GM12878 (cell line): ENCODE measurements at regions not wholly inside any gene's neighbourhood (a gene's known extent, or its start where the extent isn't known, plus 50 kb on each side); places are given as distances from the start of the nearest gene placed in this dataset.

Source experiments
- ATAC-seq: fragments of 200-7000 bp; cut with Tn5 transposase; 3 replicates; pipeline ENCODE4 v1.9.1; 2020; ENCODE audit warnings: mild to moderate bottlenecking, moderate library complexity
- BruUV-seq: library from RNA; stranded (reverse); fragments of 400-500 nt; replicated peaks from 2 replicates; lab custom pipeline; 2021; lab: Mats Ljungman, UMichigan
- CTCF ChIA-PET: fragments of 300-600 bp; sonication (Branson Sonifier 250); formaldehyde crosslinking; extraction: SDS; loops from one replicate; lab custom pipeline; 2021; ENCODE audit warnings: inconsistent platforms; lab: Yijun Ruan, JAX
- POLR2A ChIA-PET: fragments of 350-600 bp; formaldehyde crosslinking; extraction: SDS; loops from one replicate; lab custom pipeline; 2021; ENCODE audit warnings: inconsistent platforms; lab: Charles Lee
- RAD21 ChIA-PET: fragments of 300-600 bp; sonication (Branson Sonifier 250); formaldehyde crosslinking; loops from one replicate; lab custom pipeline; 2023; ENCODE audit warnings: antibody characterized with exemption; ENCODE audit not compliant: unreplicated experiment; lab: Charles Lee
- SMC1A ChIA-PET: fragments of 300-600 bp; sonication (Branson Sonifier 250); formaldehyde crosslinking; loops from one replicate; lab custom pipeline; 2023; ENCODE audit not compliant: unreplicated experiment, uncharacterized antibody; lab: Charles Lee
- DNase-seq: peaks from one replicate; pipeline ENCODE4 v3.0.0-alpha.2; 2011; ENCODE audit warnings: low read depth, low spot score
- FAIRE-seq: peaks from 3 replicates; lab custom pipeline; 2011; peaks lifted over from hg19 to GRCh38; lab: Jason Lieb, UNC
- H2AFZ ChIP-seq: 2 replicates; pipeline ENCODE4 v1.6.0; 2011; ENCODE audit warnings: low read depth, low read length, control low read depth; ENCODE audit not compliant: control insufficient read depth
- H3K27ac ChIP-seq: 2 replicates; pipeline ENCODE4 v1.5.1; 2011; ENCODE audit warnings: control low read depth; ENCODE audit not compliant: control insufficient read depth, insufficient read depth
- H3K27me3 ChIP-seq, 2 experiments: replicated peaks in 1 of 2; 2 replicates each; pipeline versions ENCODE4 v1.6.0 to v1.6.1; 2011; ENCODE audit warnings: low read length in 1 of 2; ENCODE audit not compliant: control insufficient read depth in 2 of 2, insufficient read depth in 2 of 2
- H3K36me3 ChIP-seq, 2 experiments: 2 replicates each; pipeline ENCODE4 v1.5.1; 2011; ENCODE audit warnings: low read length in 1 of 2; ENCODE audit not compliant: control insufficient read depth in 2 of 2, insufficient read depth in 2 of 2
- H3K4me1 ChIP-seq: 2 replicates; pipeline ENCODE4 v1.6.1; 2011; ENCODE audit warnings: mild to moderate bottlenecking, low read length, moderate library complexity, mixed read lengths; ENCODE audit not compliant: control insufficient read depth, insufficient read depth
- H3K4me2 ChIP-seq: 2 replicates; pipeline ENCODE4 v1.6.0; 2011; ENCODE audit warnings: control low read depth; ENCODE audit not compliant: control insufficient read depth, insufficient read depth
- H3K4me3 ChIP-seq: fragments of 200-600 bp; sonication (generic); 2 replicates; pipeline ENCODE4 v1.5.1; 2016
- H3K79me2 ChIP-seq: 2 replicates; pipeline ENCODE4 v1.6.0; 2011; ENCODE audit warnings: low read length; ENCODE audit not compliant: control insufficient read depth, insufficient read depth
- H3K9ac ChIP-seq: 2 replicates; pipeline ENCODE4 v1.8.0; 2011; ENCODE audit warnings: low read length, control low read depth, mixed read lengths; ENCODE audit not compliant: control insufficient read depth, insufficient read depth
- H3K9me3 ChIP-seq: replicated peaks from 3 replicates; pipeline ENCODE4 v1.5.1; 2011; ENCODE audit warnings: mild to moderate bottlenecking, low read length; ENCODE audit not compliant: control insufficient read depth, insufficient read depth
- H4K20me1 ChIP-seq: 2 replicates; pipeline ENCODE4 v1.6.0; 2011; ENCODE audit not compliant: control insufficient read depth, insufficient read depth
- DPF2 ChIP-seq: fragments of 450-650 bp; IDR thresholded peaks from 2 replicates; pipeline ENCODE4 v1.6.1; 2017; ENCODE audit warnings: mild to moderate bottlenecking
- ESRRA ChIP-seq: IDR thresholded peaks from 2 replicates; pipeline ENCODE4 v1.6.1; 2012; ENCODE audit warnings: mild to moderate bottlenecking, low read length, improper control_type of control experiment
- HCFC1 ChIP-seq: fragments of 150-350 bp; IDR thresholded peaks from 2 replicates; pipeline ENCODE4 v1.6.1; 2014; ENCODE audit warnings: low read length
- IRF3 ChIP-seq: fragments of 450-650 bp; IDR thresholded peaks from 2 replicates; pipeline ENCODE4 v1.6.1; 2014; ENCODE audit warnings: mild to moderate bottlenecking
- POLR2AphosphoS2 ChIP-seq: IDR thresholded peaks from 2 replicates; pipeline ENCODE4 v1.6.1; 2011; ENCODE audit warnings: low read depth, mild to moderate bottlenecking, low read length, improper control_type of control experiment, moderate library complexity
- RAD51 ChIP-seq: fragments of 450-650 bp; IDR thresholded peaks from 2 replicates; pipeline ENCODE4 v1.6.1; 2016; ENCODE audit warnings: moderate library complexity, mild to moderate bottlenecking, inconsistent platforms
- SP1 ChIP-seq: IDR thresholded peaks from one replicate; pipeline ENCODE4 v1.6.1; 2011; ENCODE audit warnings: low read depth, low read length
- TARDBP ChIP-seq: IDR thresholded peaks from 2 replicates; pipeline ENCODE4 v1.6.1; 2016; ENCODE audit warnings: borderline replicate concordance
- ZNF207 ChIP-seq: fragments of 450-650 bp; IDR thresholded peaks from 2 replicates; pipeline ENCODE4 v1.6.1; 2014; ENCODE audit warnings: antibody characterized with exemption, mild to moderate bottlenecking, borderline replicate concordance
- ZNF592 ChIP-seq: fragments of 450-650 bp; IDR thresholded peaks from 2 replicates; pipeline ENCODE4 v1.6.1; 2017; ENCODE audit warnings: mild to moderate bottlenecking, moderate library complexity
- WGBS: methylation state at CpG from one replicate; pipeline ENCODE4 v1.1.6; 2016; ENCODE audit warnings: low lambda C conversion rate; ENCODE audit not compliant: insufficient replicate concordance, insufficient coverage; ENCODE audit errors: missing lambda C conversion rate; 5-methylcytosine and 5-hydroxymethylcytosine counted together
- in situ Hi-C: fragments of 300-500 bp; cut with MboI; formaldehyde crosslinking; loops from 9 replicates; pipeline ENCODE4 v1.14.3; 2018; ENCODE audit warnings: mixed read lengths
- intact Hi-C: fragments of 100-400 bp; cut with micrococcal nuclease; formaldehyde crosslinking; loops from one replicate; pipeline ENCODE4 v1.14.2; 2022; ENCODE audit not compliant: unreplicated experiment
- TF ChIP-seq, protein P1 (sequence below), 3 experiments: IDR thresholded peaks in 2 of 3; conservative IDR thresholded peaks in 1 of 3; 2 replicates each; pipeline ENCODE4 v1.5.1; 2011; ENCODE audit warnings: low read depth in 3 of 3, low read length in 3 of 3, mild to moderate bottlenecking in 3 of 3, control low read depth in 2 of 3, moderate library complexity in 2 of 3, inconsistent platforms in 1 of 3, mixed read lengths in 1 of 3; ENCODE audit not compliant: control insufficient read depth in 2 of 3, insufficient read depth in 1 of 3; ENCODE audit errors: extremely low read depth in 1 of 3

GRCh38 chr21:35853321-35854239 lies 206.7 kb downstream of the SETD4 start (continued):
- TF ChIP-seq SP1 (no peak), RAD51 (no peak)

DNA sequence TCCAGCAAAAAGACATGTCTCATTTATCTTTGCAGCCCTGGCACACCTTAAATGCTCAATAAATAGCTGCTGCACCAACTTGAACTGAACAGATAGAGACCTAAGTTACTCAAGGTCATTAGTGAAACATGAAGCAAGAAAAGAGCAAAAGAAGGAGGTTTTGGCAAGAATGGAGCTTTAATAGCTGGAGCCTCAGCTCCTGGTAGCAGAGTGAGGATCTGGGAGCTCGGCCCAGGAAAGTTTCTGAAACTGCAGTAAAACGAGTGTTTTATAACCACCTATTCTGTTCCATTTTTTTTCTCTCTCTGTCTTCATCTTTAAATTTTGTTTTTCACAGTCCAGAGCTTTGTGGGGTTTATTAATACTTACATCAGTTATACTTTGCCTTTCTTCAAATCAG lies 207.5 kb downstream of the SETD4 start:
- H3K79me2 ChIP-seq, result no peaks in the 10 kb centered on the region
- in situ Hi-C loops (no loop called here), intact Hi-C loops (no loop called here)
- no peaks in the 10 kb centered on the region for H3K9me3 ChIP-seq
- WGBS, result 3% methylated on average over 2 of the region's 2 CpGs
- no peaks in the 10 kb centered on the region for H3K4me1 ChIP-seq
- peaks cover 0 to 2% of the 10 kb centered on the region in 2 experiments; a peak in 1 of 4 replicates for H3K27me3 ChIP-seq
- H3K9ac ChIP-seq, result no peak overlapping the region
- H3K27ac ChIP-seq, result no peak overlapping the region
- no peak for ATAC-seq
- ChIA-PET SMC1A (no interaction called here), POLR2A (no interaction called here), CTCF (interaction anchor here (1.7 kb wide), 1 partner anchor 13 kb away, joined by 5 read pairs; no protein-coding TSS in a partner anchor), RAD21 (no interaction called here)
- no peak for FAIRE-seq
- H3K36me3 ChIP-seq, result no peaks in the 10 kb centered on the region
- BruUV-seq, result no TSS peak
- no peak overlapping the region for H3K4me3 ChIP-seq
- H4K20me1 ChIP-seq, result no peaks in the 10 kb centered on the region
- H3K4me2 ChIP-seq, result no peak overlapping the region
- no peak for DNase-seq
- no peak overlapping the region for H2AFZ ChIP-seq
- no peak for TF ChIP-seq ESRRA
- TF ChIP-seq IRF3, result no peak
- TF ChIP-seq, protein P1, sequence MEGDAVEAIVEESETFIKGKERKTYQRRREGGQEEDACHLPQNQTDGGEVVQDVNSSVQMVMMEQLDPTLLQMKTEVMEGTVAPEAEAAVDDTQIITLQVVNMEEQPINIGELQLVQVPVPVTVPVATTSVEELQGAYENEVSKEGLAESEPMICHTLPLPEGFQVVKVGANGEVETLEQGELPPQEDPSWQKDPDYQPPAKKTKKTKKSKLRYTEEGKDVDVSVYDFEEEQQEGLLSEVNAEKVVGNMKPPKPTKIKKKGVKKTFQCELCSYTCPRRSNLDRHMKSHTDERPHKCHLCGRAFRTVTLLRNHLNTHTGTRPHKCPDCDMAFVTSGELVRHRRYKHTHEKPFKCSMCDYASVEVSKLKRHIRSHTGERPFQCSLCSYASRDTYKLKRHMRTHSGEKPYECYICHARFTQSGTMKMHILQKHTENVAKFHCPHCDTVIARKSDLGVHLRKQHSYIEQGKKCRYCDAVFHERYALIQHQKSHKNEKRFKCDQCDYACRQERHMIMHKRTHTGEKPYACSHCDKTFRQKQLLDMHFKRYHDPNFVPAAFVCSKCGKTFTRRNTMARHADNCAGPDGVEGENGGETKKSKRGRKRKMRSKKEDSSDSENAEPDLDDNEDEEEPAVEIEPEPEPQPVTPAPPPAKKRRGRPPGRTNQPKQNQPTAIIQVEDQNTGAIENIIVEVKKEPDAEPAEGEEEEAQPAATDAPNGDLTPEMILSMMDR (IDR thresholded peaks at IDR 0.05 in 2 of 3, conservative IDR thresholded peaks at IDR 0.05 in 1 of 3; ENCODE audit: control insufficient read depth in 2 of 3, extremely low read depth in 1 of 3, insufficient read depth in 1 of 3, low read depth in 3 of 3, low read length in 3 of 3), result no peak
- TF ChIP-seq POLR2AphosphoS2, result no peak
- TF ChIP-seq ZNF592, result no peak
- TF ChIP-seq ZNF207, result no peak
- no peak for TF ChIP-seq TARDBP
- TF ChIP-seq HCFC1, result no peak
- no peak for TF ChIP-seq DPF2
